ENCODE measurements at regions not wholly inside any gene's neighbourhood (a gene's known extent, or its start where the extent isn't known, plus 50 kb on each side); places are given as distances from the start of the nearest gene placed in this dataset.
"Not testable (repeated sequence)": the region's sequence is repeated elsewhere in the genome, so short reads cannot be mapped to it uniquely, and the experiment has no call there.

DNA sequence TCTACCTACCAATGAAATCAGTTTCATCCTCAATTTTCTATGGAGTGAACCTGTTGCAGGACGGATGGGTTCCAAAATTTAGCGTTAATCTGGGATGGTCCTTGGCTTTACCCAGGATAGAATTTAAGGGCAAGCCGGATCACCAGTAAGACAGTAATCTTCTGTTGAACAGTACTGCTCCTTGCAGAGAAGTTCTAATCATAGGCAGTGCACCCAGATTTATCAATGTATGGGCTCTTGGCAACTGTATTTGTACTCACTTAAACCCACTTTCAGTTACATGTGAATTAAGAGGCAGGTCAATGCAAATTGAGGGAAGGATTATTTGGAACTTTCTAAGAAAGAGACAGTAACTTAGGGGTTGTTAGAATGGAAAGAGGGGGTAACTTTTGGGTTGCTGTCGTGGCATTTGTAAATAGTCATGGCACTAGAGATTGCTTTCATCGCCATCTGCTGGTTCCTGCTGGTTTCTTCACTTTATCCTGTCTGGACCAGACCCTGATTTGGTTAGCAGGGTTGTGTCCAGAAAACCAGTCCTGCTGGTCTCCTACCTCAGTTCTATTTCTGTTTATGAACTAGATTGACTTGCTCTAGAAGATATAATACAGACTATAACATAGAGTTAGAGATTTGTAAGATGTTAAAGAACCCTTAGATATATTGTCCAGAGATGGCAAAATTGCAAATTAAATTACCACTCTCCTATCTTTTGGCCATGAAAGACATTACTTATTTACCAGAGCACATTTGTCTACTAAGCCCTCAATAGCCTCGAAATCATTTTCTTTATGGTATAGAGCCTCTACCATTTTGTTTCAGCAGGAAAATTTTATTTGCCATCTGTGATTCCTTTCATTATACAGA lies 646.3 kb downstream of the UTRN start:
- no peak for DNase-seq

DNA sequence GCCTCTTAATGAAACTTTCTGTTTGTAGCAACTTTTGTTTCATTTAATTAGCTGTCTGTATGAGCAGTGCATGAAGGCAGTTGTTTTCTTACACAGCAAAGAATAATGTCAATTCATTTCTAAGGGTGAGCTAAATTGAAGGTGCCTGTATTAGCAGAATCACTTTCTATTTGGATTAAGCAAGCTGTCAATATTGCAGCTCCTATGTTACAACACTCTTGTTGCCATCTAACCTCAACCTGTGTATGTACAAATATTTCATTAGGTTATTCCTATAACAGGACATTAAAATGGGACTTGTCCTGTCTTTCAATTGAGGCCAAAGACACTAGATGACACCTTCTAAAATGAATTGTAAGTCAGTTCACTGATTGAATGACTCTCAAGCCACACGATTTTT lies 647.5 kb downstream of the UTRN start:
- no peak for DNase-seq

DNA sequence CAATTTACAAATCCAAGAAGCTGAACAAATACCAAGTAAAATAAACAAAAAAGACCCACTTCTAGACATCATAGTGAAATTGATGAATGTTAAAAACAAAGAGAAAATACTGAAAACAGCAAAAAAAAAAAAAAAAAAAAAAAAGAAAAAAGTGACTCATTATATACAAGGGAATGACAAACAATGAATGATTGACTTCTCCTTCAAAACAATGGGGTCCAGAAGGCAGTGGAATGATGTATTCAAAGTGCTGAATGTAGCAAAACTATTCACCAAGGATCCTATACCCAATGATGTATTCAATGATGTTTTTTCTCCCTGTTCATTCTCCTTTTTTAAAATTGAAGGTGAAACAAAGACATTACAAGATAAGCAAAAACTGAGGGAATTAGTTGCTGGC lies 650.0 kb downstream of the UTRN start:
- no peak for DNase-seq

GRCh38 chr6:144935661-144936060 lies 650.5 kb downstream of the UTRN start:
- DNase-seq: no peak

- DNase-seq: no peak
These were observed 651.6 kb downstream of the UTRN start for GRCh38 chr6:144936764-144937163.

GRCh38 chr6:144939921-144940320 lies 654.8 kb downstream of the UTRN start:
- no peak for DNase-seq

DNA sequence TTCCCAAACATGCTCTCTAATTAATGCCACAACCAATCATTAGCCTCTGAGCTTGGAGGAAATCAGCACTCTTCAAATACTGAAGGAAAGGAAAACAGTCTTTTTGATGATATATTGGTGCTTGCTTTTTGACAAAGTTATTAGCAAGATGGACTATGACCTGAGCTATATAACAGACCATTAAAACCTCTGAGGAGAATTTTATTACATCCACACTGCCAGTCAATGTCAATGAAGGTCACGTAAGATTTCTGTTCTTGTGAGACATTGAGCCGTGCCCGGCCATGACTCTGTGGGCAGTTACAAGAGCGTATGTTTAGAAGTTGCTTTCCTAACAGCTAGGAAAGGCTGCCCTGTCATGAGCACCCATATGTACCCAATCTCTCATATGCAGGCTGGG lies 659.0 kb downstream of the UTRN start:
- DNase-seq: no peak

DNA sequence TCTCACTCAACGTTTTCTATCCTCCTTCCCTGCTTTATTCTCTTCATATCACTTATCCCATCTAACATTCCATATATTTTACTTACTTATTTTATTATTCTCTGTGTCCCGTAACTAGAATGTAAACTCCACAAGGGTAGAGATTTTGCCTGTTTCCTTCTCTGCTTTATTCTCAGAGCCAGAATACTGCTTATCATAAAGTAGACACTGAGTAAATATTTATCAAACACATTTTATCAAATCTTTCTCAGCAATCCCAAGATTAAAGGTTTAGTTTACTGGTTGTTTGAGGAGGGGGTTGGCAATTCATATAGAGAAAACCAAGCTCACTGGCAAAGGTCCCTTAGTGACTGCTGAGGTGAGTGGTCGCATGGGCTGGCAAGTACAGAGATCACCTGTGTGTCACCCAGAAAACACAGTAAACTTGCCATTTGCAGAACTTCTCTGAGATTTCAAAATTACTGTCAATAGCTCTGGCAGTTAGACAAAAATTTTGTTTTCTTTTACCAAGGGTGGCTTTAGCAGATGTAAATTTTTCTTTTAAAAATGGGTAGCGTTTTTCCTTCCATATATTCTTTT lies 662.4 kb downstream of the UTRN start:
- no peak for DNase-seq

- DNase-seq: no peak
These were observed 666.7 kb downstream of the UTRN start for GRCh38 chr6:144951730-144952437.

GRCh38 chr6:144952456-144953240 lies 667.5 kb downstream of the UTRN start:
- no peak for DNase-seq

DNA sequence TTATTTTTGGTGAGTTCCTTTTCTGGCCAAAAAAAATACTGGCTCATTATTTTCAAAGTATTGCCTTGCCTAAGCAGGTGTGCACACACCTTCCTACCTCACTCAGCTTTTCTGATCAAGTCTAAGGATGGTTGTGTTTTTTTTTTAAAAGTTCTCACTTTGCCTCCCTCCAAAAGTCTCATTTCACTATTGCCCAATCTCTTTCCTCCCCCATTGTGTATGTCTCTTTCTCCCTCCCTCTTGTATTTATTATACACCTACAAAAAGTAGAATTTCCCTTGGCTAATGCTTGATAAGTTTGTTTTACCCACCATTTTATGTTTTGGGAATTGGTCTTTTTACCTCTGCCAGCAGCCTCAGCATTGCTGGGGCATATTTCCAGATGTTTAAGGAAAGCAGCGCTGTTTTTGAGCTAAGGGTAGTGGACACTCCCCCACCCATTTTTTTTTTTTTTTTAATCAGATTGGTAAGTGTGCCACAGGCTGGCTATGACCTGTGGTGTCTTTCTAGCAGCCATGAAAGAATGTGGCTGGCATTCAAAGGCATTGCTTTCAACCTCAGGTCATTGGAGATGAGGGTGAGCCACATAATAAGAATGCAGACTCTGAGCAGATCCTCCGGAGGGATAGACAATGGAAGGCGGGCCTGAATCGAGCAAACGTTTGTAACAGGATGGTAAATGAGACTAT lies 668.6 kb downstream of the UTRN start:
- no peak for DNase-seq

GRCh38 chr6:144954241-144954556 lies 669.1 kb downstream of the UTRN start:
- DNase-seq: no peak

DNA sequence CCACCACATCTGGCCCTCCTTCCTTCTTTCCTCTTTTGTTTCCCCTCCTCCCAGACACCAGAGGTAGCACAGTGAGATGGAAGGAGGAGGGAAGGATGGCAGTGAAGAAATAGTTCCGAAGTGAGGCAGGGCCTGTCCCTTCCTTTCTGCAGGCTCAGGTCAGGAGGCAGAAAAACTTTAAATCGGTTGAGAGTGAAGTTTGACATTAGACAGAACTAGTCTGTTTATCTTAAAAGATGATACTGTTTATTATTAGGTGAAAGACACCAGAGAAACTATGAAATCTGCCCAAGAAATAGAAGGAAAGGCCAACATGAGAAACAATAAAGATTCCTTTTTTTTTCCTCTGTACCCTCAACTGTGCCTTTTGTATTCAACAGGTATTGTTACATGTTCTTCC lies 670.3 kb downstream of the UTRN start:
- DNase-seq: no peak

GRCh38 chr6:144955859-144956258 lies 670.7 kb downstream of the UTRN start:
- no peak for DNase-seq

DNA sequence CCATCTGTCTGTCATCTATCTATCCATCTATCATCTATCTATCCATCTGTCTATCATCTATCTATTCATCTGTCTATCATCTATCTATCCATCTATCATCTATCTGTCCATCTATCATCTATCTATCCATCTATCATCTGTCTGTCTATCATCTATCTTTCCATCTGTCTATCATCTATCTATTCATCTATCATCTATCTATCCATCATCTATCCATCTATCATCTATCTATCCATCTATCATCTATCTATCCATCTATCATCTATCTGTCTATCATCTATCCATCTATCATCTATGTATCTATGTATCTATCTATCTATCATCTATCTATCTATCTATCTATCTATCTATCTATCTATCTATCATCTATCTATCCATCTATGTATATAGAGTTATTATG lies 671.6 kb downstream of the UTRN start:
- not testable (repeated sequence) for DNase-seq

DNA sequence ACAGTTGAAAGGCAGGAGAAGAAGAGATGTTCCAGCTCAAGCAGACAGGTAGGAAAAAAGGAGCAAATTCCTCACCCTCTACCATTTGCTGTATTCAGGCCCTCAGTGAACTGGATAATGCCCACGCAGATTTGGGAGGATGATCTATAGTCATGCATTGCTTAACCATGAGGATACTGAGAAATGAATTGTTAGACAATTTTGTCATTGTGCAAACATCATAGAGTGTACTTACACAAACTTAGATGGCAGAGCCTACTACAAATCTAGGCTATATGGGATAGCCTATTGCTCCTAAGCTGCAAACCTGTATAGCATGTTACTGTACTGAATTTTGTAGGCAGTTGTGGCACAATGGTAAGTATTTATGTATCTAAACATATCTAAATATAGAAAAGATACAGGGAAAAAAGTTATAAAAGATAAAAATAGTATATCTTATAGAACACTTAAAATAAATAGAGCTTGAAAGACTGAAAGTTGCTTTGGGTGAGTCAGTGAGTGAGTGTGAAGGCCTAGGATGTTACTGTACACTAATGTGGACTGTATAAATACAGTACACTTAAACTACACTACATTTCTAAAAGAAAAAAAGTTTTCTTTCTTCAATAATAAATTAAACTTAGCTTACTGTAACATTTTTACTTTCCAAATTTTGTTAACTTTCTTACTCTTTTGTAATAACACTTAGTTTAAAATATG lies 672.3 kb downstream of the UTRN start:
- DNase-seq: no peak

- no peak for DNase-seq
These were observed 684.0 kb downstream of the UTRN start for GRCh38 chr6:144969154-144969553.

GRCh38 chr6:144969602-144970272 lies 684.6 kb downstream of the UTRN start:
- no peak for DNase-seq

GRCh38 chr6:144977250-144977864 lies 692.2 kb downstream of the UTRN start:
- not testable (repeated sequence) for DNase-seq

DNA sequence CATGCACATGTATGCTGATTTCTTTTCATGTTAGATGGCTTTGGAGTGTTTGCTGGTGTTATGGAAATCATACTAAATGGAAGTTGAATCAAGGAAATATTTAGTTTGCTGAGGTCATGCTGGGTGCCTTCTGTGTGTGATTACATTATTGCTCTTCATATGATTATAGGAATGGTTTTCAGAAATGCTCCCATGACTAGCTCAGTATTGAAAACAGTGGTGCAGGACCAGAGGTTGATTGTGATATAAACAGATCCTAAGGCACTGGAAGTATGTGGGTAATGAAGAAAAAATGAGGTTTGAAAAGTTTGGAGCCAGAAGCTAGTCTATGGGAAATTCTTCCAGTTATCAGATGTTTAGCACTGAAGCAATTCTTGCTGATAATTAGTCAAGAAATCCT lies 693.1 kb downstream of the UTRN start:
- DNase-seq: no peak

- no peak for DNase-seq
These were observed 701.1 kb downstream of the UTRN start for GRCh38 chr6:144986271-144986670.

Measured in effector CD8-positive, alpha-beta T cell (primary cell).